ENCODE measurements at regions not wholly inside any gene's neighbourhood (a gene's known extent, or its start where the extent isn't known, plus 50 kb on each side); places are given as distances from the start of the nearest gene placed in this dataset.

DNA sequence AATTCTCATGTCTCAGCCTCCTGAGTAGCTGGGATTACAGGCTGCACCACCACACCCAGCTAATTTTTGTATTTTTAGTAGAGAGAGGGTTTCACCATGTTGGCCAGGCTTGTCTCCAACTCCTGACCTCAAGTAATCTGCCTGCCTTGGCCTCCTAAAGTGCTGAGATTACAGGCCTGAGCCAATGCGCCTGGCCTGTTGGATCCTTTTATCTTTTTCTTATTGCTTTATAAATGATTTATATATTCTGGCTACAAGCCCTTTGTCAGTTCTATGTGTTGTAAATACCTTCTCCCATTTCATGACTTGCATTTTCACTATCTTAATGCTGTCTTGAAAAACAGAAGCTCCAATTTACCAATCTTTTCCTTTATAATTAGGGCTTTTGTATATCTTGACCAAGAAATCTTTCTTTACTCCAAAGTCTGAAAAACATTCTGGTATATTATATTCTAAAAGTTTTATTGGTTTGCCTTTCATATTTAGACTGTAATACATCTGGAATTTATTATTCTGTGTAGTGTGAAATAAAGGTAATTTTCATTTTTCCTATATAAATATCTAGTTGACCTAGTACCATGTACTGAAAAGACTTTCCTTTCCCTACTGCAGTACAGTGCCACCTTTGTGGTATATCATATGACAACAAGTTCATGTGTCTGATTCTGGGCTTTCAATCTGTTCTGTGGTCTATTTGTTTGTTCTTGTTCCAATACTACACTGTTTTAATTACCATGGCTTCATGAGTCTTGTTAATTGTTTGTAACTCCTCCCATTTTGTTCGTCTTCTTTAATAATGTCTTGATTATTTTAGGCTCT, 52.9 kb upstream of the RNU6-1 start:
- H3K27ac ChIP-seq, result peak overlapping the region in 1 of 2 donors; percentile 24
- H3K9me3 ChIP-seq, result no peaks in the 10 kb centered on the region
- DNase-seq, result peak; percentile 64 to 74
- H3K27me3 ChIP-seq, result no peaks in the 10 kb centered on the region
- TF ChIP-seq, protein P1, sequence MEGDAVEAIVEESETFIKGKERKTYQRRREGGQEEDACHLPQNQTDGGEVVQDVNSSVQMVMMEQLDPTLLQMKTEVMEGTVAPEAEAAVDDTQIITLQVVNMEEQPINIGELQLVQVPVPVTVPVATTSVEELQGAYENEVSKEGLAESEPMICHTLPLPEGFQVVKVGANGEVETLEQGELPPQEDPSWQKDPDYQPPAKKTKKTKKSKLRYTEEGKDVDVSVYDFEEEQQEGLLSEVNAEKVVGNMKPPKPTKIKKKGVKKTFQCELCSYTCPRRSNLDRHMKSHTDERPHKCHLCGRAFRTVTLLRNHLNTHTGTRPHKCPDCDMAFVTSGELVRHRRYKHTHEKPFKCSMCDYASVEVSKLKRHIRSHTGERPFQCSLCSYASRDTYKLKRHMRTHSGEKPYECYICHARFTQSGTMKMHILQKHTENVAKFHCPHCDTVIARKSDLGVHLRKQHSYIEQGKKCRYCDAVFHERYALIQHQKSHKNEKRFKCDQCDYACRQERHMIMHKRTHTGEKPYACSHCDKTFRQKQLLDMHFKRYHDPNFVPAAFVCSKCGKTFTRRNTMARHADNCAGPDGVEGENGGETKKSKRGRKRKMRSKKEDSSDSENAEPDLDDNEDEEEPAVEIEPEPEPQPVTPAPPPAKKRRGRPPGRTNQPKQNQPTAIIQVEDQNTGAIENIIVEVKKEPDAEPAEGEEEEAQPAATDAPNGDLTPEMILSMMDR (IDR thresholded peaks at IDR 0.05), result no peak
- H3K4me1 ChIP-seq, result peaks cover 0 to 9% (median 0%) of the 10 kb centered on the region in 4 donors
- no peaks in the 10 kb centered on the region for H3K36me3 ChIP-seq
- H3K4me3 ChIP-seq, result no peak overlapping the region
- intact Hi-C loops (cut with DNase I; ENCODE audit: low total_unique reads), result no loop called here

DNA sequence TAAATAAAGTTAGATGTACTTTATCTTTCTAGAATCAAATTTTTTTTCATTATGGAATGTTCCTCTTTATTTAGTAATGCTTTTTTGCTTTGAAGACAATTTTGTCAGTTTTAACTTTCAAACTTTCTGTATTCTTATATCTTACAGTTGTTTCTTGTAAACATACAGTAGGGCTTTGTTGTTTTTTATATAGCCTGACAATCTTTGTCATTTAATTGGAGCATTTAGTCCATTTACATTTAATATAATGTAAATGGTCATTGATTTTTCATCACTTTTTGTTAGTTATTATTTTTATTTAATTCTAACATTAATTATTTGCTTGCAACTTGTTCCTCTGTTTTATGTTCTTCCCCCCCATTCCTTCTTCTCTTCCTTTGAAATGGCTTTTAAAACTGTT, 55.4 kb upstream of the RNU6-1 start:
- TF ChIP-seq, protein P1 (IDR thresholded peaks at IDR 0.05), result no peak
- DNase-seq, result no peak
- H3K27me3 ChIP-seq, result no peaks in the 10 kb centered on the region
- H3K27ac ChIP-seq, result no peak overlapping the region
- peaks cover 0 to 9% (median 0%) of the 10 kb centered on the region in 4 donors for H3K4me1 ChIP-seq
- H3K9me3 ChIP-seq, result no peaks in the 10 kb centered on the region
- H3K4me3 ChIP-seq, result no peak overlapping the region
- intact Hi-C loops (cut with DNase I; ENCODE audit: low total_unique reads), result no loop called here
- H3K36me3 ChIP-seq, result no peaks in the 10 kb centered on the region

DNA sequence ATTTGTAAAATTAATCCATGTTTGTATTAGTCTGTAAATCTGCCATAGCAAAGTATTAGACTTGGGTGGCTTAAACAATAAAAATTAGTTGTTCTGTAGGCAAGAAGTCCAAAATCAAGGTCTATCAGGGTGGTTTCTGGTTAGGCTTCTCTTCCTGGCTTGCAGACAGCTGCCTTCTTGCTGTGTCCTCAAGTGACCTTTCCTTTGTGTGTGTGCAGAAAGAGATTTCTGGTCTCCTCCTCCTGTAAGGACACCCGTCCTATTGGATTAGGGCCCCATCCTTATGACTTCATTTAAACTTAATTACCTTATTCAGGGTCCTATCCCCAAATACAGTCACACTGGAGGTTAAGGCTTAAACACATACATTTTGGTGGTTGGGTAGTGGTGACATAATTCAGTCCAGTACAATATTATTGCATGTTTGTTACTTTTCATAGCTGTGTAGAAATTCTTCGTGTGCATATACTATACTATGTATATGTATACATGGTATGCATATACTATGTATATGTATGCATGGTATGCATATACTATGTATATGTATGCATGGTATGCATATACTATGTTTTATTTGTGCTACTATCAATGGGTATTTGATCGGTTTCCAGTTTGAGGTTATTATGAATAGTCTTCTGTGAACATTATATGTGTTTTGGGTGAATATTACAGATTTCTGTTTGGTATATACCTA, 57.9 kb upstream of the RNU6-1 start:
- no peak overlapping the region for H3K27ac ChIP-seq
- no peaks in the 10 kb centered on the region for H3K9me3 ChIP-seq
- H3K27me3 ChIP-seq, result no peaks in the 10 kb centered on the region
- no peaks in the 10 kb centered on the region for H3K4me1 ChIP-seq
- no peak overlapping the region for H3K4me3 ChIP-seq
- TF ChIP-seq, protein P1 (IDR thresholded peaks at IDR 0.05), result no peak
- DNase-seq, result no peak
- intact Hi-C loops (cut with DNase I; ENCODE audit: low total_unique reads), result no loop called here
- H3K36me3 ChIP-seq, result no peaks in the 10 kb centered on the region

DNA sequence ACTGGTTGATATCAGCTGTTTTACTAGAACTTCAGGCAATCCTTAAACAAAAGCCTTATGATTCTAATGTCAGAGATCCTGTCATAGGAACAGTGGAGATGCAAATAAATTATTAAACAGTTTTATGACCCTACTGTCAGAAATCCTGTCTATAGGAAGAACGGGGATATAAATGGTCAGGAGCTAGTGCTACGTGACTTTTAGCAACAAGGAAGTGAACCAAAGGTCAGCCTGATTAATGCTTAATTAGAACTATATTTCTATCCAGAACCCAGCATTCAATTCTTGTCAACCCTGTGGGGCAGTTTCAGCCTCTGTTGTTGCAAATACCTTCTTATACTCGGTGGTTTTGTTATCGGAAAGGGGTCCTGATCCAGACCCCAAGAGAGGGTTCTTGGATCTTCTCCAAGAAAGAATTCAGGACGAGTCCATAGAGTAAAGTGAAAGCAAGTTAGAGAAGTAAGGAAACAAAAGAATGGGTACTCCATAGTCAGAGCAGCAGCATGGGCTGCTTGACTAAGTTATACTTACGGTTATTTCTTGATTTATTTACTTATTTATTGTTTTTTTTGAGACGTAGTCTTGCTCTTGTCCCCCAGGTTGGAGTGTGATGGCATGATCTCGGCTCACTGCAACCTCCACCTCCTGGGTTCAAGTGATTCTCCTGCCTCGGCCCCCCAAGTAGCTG, 59.9 kb upstream of the RNU6-1 start:
- H3K36me3 ChIP-seq, result no peaks in the 10 kb centered on the region
- H3K9me3 ChIP-seq, result no peaks in the 10 kb centered on the region
- H3K27ac ChIP-seq, result no peak overlapping the region
- no peaks in the 10 kb centered on the region for H3K27me3 ChIP-seq
- no peak for DNase-seq
- intact Hi-C loops (cut with DNase I; ENCODE audit: low total_unique reads), result no loop called here
- no peaks in the 10 kb centered on the region for H3K4me1 ChIP-seq
- TF ChIP-seq, protein P1 (IDR thresholded peaks at IDR 0.05), result no peak
- H3K4me3 ChIP-seq, result no peak overlapping the region

DNA sequence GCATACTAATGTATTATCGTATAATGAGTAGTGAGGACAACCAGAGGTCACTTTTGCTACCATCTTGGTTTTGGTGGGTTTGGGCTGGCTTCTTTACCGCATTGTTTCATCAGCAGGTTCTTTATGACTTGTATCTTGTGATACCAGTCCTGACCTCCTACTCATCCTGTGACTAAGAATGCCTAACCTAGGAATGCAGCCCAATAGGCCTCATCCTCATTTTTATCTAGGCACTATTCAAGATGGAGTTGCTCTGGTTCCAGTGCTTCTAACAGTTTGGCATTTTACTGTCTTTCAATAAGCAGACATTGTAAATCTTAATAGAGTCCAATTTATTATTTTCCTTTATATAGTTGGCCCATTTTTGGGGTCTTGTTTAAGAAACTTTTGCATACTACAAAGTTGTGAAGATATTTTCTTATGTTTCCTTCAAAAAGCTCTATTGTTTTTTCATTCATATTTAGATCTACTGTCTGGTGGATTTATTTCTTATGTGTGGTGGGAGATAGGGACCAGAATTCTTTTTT, 60.8 kb upstream of the RNU6-1 start:
- H3K9me3 ChIP-seq, result no peaks in the 10 kb centered on the region
- H3K4me1 ChIP-seq, result no peaks in the 10 kb centered on the region
- no peak overlapping the region for H3K27ac ChIP-seq
- H3K4me3 ChIP-seq, result no peak overlapping the region
- no peaks in the 10 kb centered on the region for H3K27me3 ChIP-seq
- intact Hi-C loops (cut with DNase I; ENCODE audit: low total_unique reads), result no loop called here
- TF ChIP-seq, protein P1 (IDR thresholded peaks at IDR 0.05), result no peak
- H3K36me3 ChIP-seq, result no peaks in the 10 kb centered on the region
- DNase-seq, result no peak

All from tibial artery (tissue), 4 donors.